A549 (cell line): ENCODE measurements at regions not wholly inside any gene's neighbourhood (a gene's known extent, or its start where the extent isn't known, plus 50 kb on each side); places are given as distances from the start of the nearest gene placed in this dataset.

ENCODE experiments used
- ATAC-seq, 2 experiments: fragments of 200-7000 bp in 1 of 2; fragments of >200 bp in 1 of 2; cut with Nextera tagmentation in 1 of 2; cut with Tn5 transposase in 1 of 2; 3 replicates each; pipeline versions ENCODE4 v1.8.0 to v1.9.1; 2018 to 2020; ENCODE audit warnings: mild to moderate bottlenecking in 1 of 2, moderate library complexity in 1 of 2
- CTCF ChIA-PET: fragments of 300-600 bp; sonication (Branson Sonifier 250); formaldehyde crosslinking; extraction: SDS; loops from one replicate; lab custom pipeline; 2021; ENCODE audit warnings: antibody characterized with exemption, inconsistent platforms; lab: Yijun Ruan, JAX
- POLR2A ChIA-PET: fragments of 350-600 bp; formaldehyde crosslinking; extraction: SDS; loops from one replicate; lab custom pipeline; 2021; ENCODE audit warnings: antibody characterized with exemption, inconsistent platforms; lab: Yijun Ruan, JAX
- DNase-seq, 2 experiments: peaks; one replicate each; pipeline versions ENCODE4 v3.0.0 to v3.0.0-alpha.2; 2011 to 2016; ENCODE audit warnings: low read depth in 1 of 2, low spot score in 1 of 2
- FAIRE-seq: peaks from 2 replicates; lab custom pipeline; 2011; peaks lifted over from hg19 to GRCh38; lab: Jason Lieb, UNC
- H3K27ac ChIP-seq, 2 experiments: fragments of >200 bp; sonication (Bioruptor Twin); formaldehyde crosslinking; 3 replicates each; pipeline ENCODE4 v1.5.1; 2016 to 2017
- H3K4me1 ChIP-seq: fragments of >200 bp; sonication (Bioruptor Twin); formaldehyde crosslinking; 3 replicates; pipeline ENCODE4 v1.6.1; 2016
- H3K4me2 ChIP-seq: fragments of >200 bp; sonication (Bioruptor Twin); formaldehyde crosslinking; 3 replicates; pipeline ENCODE4 v1.6.1; 2016
- H3K4me3 ChIP-seq: fragments of >200 bp; sonication (Bioruptor Twin); formaldehyde crosslinking; 3 replicates; pipeline ENCODE4 v1.5.1; 2016
- H3K9me3 ChIP-seq: fragments of >200 bp; sonication (Bioruptor Twin); formaldehyde crosslinking; 3 replicates; pipeline ENCODE4 v1.6.1; 2016
- CHD2 ChIP-seq: fragments of 150-350 bp; IDR thresholded peaks from 2 replicates; pipeline ENCODE4 v1.6.1; 2014; ENCODE audit warnings: low read length; ENCODE audit not compliant: partially characterized antibody
- CHD4 ChIP-seq: fragments of 200-600 bp; sonication (generic); IDR thresholded peaks from 2 replicates; pipeline ENCODE4 v1.6.1; 2016; ENCODE audit warnings: antibody characterized with exemption, mild to moderate bottlenecking, borderline replicate concordance
- EHMT2 ChIP-seq: fragments of 200-600 bp; sonication (generic); IDR thresholded peaks from 2 replicates; pipeline ENCODE4 v1.6.1; 2016; ENCODE audit warnings: antibody characterized with exemption, low read depth, mild to moderate bottlenecking, moderate library complexity
- ELK1 ChIP-seq: fragments of 150-350 bp; IDR thresholded peaks from 2 replicates; pipeline ENCODE4 v1.6.1; 2014; ENCODE audit warnings: low read depth, mild to moderate bottlenecking, low read length
- EP300 ChIP-seq, 2 experiments: fragments of >200 bp; sonication (Bioruptor Twin); formaldehyde crosslinking; IDR thresholded peaks; 2 replicates in 1 of 2; 3 replicates in 1 of 2; pipeline ENCODE4 v1.6.1; 2016 to 2017
- ESRRA ChIP-seq: fragments of 150-350 bp; IDR thresholded peaks from 2 replicates; pipeline ENCODE4 v1.6.1; 2014; ENCODE audit warnings: mild to moderate bottlenecking, low read length, borderline replicate concordance
- FOSL2 ChIP-seq, 2 experiments: fragments of 450-650 bp in 1 of 2; fragments of >200 bp in 1 of 2; sonication (Bioruptor Twin) in 1 of 2; formaldehyde crosslinking; IDR thresholded peaks; 2 replicates each; pipeline versions ENCODE4 v1.5.0 to v1.6.1; 2016 to 2020; ENCODE audit warnings: mild to moderate bottlenecking in 1 of 2, moderate library complexity in 1 of 2
- HDAC2 ChIP-seq: fragments of 200-600 bp; sonication (generic); IDR thresholded peaks from 2 replicates; pipeline ENCODE4 v1.6.1; 2016
- JUN ChIP-seq, 2 experiments: fragments of >200 bp; sonication (Bioruptor Twin); formaldehyde crosslinking; IDR thresholded peaks; 2 replicates in 1 of 2; 3 replicates in 1 of 2; pipeline ENCODE4 v1.6.1; 2016 to 2017
- JUNB ChIP-seq: fragments of >200 bp; sonication (Bioruptor Twin); formaldehyde crosslinking; IDR thresholded peaks from 2 replicates; pipeline ENCODE4 v1.6.1; 2016
- KDM1A ChIP-seq: fragments of 200-600 bp; sonication (generic); IDR thresholded peaks from 2 replicates; pipeline ENCODE4 v1.6.1; 2016; ENCODE audit warnings: low read depth, mild to moderate bottlenecking
- MYC ChIP-seq: IDR thresholded peaks from 2 replicates; pipeline ENCODE4 v1.6.1; 2012; ENCODE audit warnings: mild to moderate bottlenecking, inconsistent platforms, low read length, improper control_type of control experiment, borderline replicate concordance
- NR3C1 ChIP-seq: fragments of >200 bp; sonication (Bioruptor Twin); formaldehyde crosslinking; IDR thresholded peaks from 3 replicates; pipeline ENCODE4 v1.6.1; 2017
- RAD21 ChIP-seq, 2 experiments: fragments of >200 bp in 1 of 2; sonication (Bioruptor Twin) in 1 of 2; formaldehyde crosslinking in 1 of 2; IDR thresholded peaks in 1 of 2; conservative IDR thresholded peaks in 1 of 2; 2 replicates in 1 of 2; 3 replicates in 1 of 2; pipeline ENCODE4 v1.6.1; 2012 to 2018; ENCODE audit warnings: inconsistent platforms in 1 of 2
- SMC3 ChIP-seq: fragments of >200 bp; sonication (Bioruptor Twin); formaldehyde crosslinking; IDR thresholded peaks from 3 replicates; pipeline ENCODE4 v1.6.1; 2018; ENCODE audit warnings: inconsistent platforms
- TFCP2L1 ChIP-seq: fragments of 250-450 bp; sonication (Bioruptor Pico); IDR thresholded peaks from 2 replicates; pipeline ENCODE4 v1.5.0; 2021; ENCODE audit warnings: mild to moderate bottlenecking
- TP53 ChIP-seq: fragments of 250-450 bp; sonication (Bioruptor Pico); IDR thresholded peaks from 2 replicates; pipeline ENCODE4 v1.5.0; 2021; ENCODE audit warnings: mild to moderate bottlenecking, moderate library complexity
- ZC3H11A ChIP-seq: fragments of 450-650 bp; IDR thresholded peaks from 2 replicates; pipeline ENCODE4 v1.6.1; 2014; ENCODE audit warnings: antibody characterized with exemption, mild to moderate bottlenecking
- ZFP36 ChIP-seq: fragments of 450-650 bp; IDR thresholded peaks from 2 replicates; pipeline ENCODE4 v1.6.1; 2014; ENCODE audit warnings: borderline replicate concordance; ENCODE audit not compliant: partially characterized antibody
- ZNF302 ChIP-seq: fragments of 250-450 bp; sonication (Bioruptor Pico); IDR thresholded peaks from 2 replicates; pipeline ENCODE4 v1.9.0; 2021; ENCODE audit warnings: inconsistent platforms, mild to moderate bottlenecking, moderate library complexity
- ZSCAN20 ChIP-seq: fragments of 250-450 bp; sonication (Bioruptor Pico); IDR thresholded peaks from 2 replicates; pipeline ENCODE4 v1.8.0; 2022; ENCODE audit warnings: mild to moderate bottlenecking, moderate library complexity
- WGBS: methylation state at CpG from one replicate; pipeline ENCODE4 v1.1.6; 2017; ENCODE audit errors: missing lambda C conversion rate; 5-methylcytosine and 5-hydroxymethylcytosine counted together
- TF ChIP-seq, protein P1 (sequence below): fragments of >200 bp; sonication (Bioruptor Twin); formaldehyde crosslinking; IDR thresholded peaks from 3 replicates; pipeline ENCODE4 v1.5.1; 2016
- TF ChIP-seq, protein P2 (sequence below): fragments of >200 bp; sonication (Bioruptor Twin); formaldehyde crosslinking; IDR thresholded peaks from 3 replicates; pipeline ENCODE4 v1.6.1; 2016
- TF ChIP-seq, protein P3 (sequence below): fragments of >200 bp; sonication (Bioruptor Twin); formaldehyde crosslinking; IDR thresholded peaks from 2 replicates; pipeline ENCODE4 v1.6.1; 2016
- TF ChIP-seq, protein P4 (sequence below): IDR thresholded peaks from 2 replicates; pipeline ENCODE4 v1.6.1; 2012; ENCODE audit warnings: low read depth, borderline replicate concordance

- H3K4me3 ChIP-seq: no peak overlapping the region
- ATAC-seq: no peak
- WGBS: 88% methylated on average over 1 of the region's 1 CpG
- no peaks in the 10 kb centered on the region for H3K4me1 ChIP-seq
- POLR2A ChIA-PET: no interaction called here
- no peaks in the 10 kb centered on the region for H3K9me3 ChIP-seq
- DNase-seq: no peak
- H3K27ac ChIP-seq: no peak overlapping the region
- no peak for TF ChIP-seq TFCP2L1 (CRISPR knock-in tag)
- no peak for TF ChIP-seq FOSL2 (IDR thresholded peaks at IDR 0.05)
- no peak for TF ChIP-seq FOSL2 (CRISPR knock-in tag; IDR thresholded peaks at IDR 0.05)
- TF ChIP-seq ELK1: no peak
- TF ChIP-seq MYC: no peak
- TF ChIP-seq KDM1A: no peak
- TF ChIP-seq ESRRA: no peak
- no peak for TF ChIP-seq CHD4
- TF ChIP-seq, protein P1, sequence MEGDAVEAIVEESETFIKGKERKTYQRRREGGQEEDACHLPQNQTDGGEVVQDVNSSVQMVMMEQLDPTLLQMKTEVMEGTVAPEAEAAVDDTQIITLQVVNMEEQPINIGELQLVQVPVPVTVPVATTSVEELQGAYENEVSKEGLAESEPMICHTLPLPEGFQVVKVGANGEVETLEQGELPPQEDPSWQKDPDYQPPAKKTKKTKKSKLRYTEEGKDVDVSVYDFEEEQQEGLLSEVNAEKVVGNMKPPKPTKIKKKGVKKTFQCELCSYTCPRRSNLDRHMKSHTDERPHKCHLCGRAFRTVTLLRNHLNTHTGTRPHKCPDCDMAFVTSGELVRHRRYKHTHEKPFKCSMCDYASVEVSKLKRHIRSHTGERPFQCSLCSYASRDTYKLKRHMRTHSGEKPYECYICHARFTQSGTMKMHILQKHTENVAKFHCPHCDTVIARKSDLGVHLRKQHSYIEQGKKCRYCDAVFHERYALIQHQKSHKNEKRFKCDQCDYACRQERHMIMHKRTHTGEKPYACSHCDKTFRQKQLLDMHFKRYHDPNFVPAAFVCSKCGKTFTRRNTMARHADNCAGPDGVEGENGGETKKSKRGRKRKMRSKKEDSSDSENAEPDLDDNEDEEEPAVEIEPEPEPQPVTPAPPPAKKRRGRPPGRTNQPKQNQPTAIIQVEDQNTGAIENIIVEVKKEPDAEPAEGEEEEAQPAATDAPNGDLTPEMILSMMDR: no peak
- no peak for TF ChIP-seq HDAC2
- TF ChIP-seq, protein P2, sequence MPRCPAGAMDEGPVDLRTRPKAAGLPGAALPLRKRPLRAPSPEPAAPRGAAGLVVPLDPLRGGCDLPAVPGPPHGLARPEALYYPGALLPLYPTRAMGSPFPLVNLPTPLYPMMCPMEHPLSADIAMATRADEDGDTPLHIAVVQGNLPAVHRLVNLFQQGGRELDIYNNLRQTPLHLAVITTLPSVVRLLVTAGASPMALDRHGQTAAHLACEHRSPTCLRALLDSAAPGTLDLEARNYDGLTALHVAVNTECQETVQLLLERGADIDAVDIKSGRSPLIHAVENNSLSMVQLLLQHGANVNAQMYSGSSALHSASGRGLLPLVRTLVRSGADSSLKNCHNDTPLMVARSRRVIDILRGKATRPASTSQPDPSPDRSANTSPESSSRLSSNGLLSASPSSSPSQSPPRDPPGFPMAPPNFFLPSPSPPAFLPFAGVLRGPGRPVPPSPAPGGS: no peak
- TF ChIP-seq NR3C1: no peak
- no peak for TF ChIP-seq ZC3H11A
- no peak overlapping the region for H3K4me2 ChIP-seq
- CTCF ChIA-PET: interaction anchor here (1.6 to 1.9 kb wide), 2 partner anchors 9 to 427 kb away, joined by 4 to 5 read pairs; no protein-coding TSS in a partner anchor
- no peak for FAIRE-seq
Observed at GRCh38 chr14:71593966-71594365, 338.3 kb upstream of the RGS6 start.

GRCh38 chr14:71594821-71595220 is 337.4 kb upstream of the RGS6 start:
- H3K27ac ChIP-seq: no peak overlapping the region
- ChIA-PET POLR2A (no interaction called here), CTCF (interaction anchor here (0.6 to 1.9 kb wide), 3 partner anchors 10 to 1700 kb away, joined by 4 to 5 read pairs (median 5); no protein-coding TSS in a partner anchor)
- TF ChIP-seq CHD2: no peak
- TF ChIP-seq, protein P3, sequence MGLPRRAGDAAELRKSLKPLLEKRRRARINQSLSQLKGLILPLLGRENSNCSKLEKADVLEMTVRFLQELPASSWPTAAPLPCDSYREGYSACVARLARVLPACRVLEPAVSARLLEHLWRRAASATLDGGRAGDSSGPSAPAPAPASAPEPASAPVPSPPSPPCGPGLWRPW: no peak
- no peak for TF ChIP-seq EP300 (IDR thresholded peaks at IDR 0.05)
- TF ChIP-seq, protein P4, sequence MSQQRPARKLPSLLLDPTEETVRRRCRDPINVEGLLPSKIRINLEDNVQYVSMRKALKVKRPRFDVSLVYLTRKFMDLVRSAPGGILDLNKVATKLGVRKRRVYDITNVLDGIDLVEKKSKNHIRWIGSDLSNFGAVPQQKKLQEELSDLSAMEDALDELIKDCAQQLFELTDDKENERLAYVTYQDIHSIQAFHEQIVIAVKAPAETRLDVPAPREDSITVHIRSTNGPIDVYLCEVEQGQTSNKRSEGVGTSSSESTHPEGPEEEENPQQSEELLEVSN: no peak
- no peak for TF ChIP-seq JUNB
- TF ChIP-seq JUN (IDR thresholded peaks at IDR 0.05): no peak
- TF ChIP-seq ZFP36: no peak
- TF ChIP-seq CHD4: no peak
- no peak for TF ChIP-seq SMC3
- no peak for TF ChIP-seq EHMT2
- TF ChIP-seq RAD21 (conservative IDR thresholded peaks at IDR 0.05 in 1 of 2, IDR thresholded peaks at IDR 0.05 in 1 of 2): no peak
- no peak for TF ChIP-seq FOSL2 (IDR thresholded peaks at IDR 0.05)
- no peak for TF ChIP-seq FOSL2 (CRISPR knock-in tag; IDR thresholded peaks at IDR 0.05)
- no peak for TF ChIP-seq TP53 (CRISPR knock-in tag)
- TF ChIP-seq ZSCAN20 (CRISPR knock-in tag): no peak
- TF ChIP-seq, protein P2: no peak
- no peak for TF ChIP-seq ZNF302 (CRISPR knock-in tag)
- H3K4me3 ChIP-seq: no peak overlapping the region
- ATAC-seq (no peak), FAIRE-seq (no peak), DNase-seq (no peak)
- H3K4me2 ChIP-seq: no peak overlapping the region
- H3K4me1 ChIP-seq: no peaks in the 10 kb centered on the region
- 64% methylated on average over 3 of the region's 3 CpGs for WGBS
- peaks cover 1% of the 10 kb centered on the region; the same call in 1 of the 3 replicates for H3K9me3 ChIP-seq
